ENCODE measurements at regions not wholly inside any gene's neighbourhood (a gene's known extent, or its start where the extent isn't known, plus 50 kb on each side); places are given as distances from the start of the nearest gene placed in this dataset.

DNA sequence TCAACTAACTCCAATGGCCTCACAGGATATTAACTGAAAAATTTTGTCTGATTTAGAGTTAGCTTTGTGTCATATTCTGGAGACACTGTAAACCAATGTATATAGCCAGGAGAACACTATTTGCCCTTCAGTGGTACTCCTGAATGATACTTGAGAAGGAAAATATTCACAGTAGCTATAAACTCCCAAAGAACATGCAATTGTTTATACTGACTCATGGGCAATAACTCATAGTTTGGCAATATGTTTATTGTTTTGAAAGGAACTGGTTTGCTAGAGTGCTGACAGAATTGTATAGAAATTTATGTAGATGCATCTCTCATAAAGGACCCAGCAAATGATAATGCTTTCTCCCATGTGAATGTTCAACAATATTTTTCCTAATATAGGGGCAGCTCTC is 537.6 kb downstream of the PLOD2 start:
- TF ChIP-seq, protein P1, sequence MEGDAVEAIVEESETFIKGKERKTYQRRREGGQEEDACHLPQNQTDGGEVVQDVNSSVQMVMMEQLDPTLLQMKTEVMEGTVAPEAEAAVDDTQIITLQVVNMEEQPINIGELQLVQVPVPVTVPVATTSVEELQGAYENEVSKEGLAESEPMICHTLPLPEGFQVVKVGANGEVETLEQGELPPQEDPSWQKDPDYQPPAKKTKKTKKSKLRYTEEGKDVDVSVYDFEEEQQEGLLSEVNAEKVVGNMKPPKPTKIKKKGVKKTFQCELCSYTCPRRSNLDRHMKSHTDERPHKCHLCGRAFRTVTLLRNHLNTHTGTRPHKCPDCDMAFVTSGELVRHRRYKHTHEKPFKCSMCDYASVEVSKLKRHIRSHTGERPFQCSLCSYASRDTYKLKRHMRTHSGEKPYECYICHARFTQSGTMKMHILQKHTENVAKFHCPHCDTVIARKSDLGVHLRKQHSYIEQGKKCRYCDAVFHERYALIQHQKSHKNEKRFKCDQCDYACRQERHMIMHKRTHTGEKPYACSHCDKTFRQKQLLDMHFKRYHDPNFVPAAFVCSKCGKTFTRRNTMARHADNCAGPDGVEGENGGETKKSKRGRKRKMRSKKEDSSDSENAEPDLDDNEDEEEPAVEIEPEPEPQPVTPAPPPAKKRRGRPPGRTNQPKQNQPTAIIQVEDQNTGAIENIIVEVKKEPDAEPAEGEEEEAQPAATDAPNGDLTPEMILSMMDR (IDR thresholded peaks at IDR 0.05; ENCODE audit: low read depth, low read length, missing input control): no peak
- TF ChIP-seq YY1 (IDR thresholded peaks at IDR 0.05): no peak
- TF ChIP-seq GABPA (IDR thresholded peaks at IDR 0.05 in 1 of 2, conservative IDR thresholded peaks at IDR 0.05 in 1 of 2): no peak
